GM18951 (cell line): ENCODE measurements at regions not wholly inside any gene's neighbourhood (a gene's known extent, or its start where the extent isn't known, plus 50 kb on each side); places are given as distances from the start of the nearest gene placed in this dataset.
"Not testable (repeated sequence)": the region's sequence is repeated elsewhere in the genome, so short reads cannot be mapped to it uniquely, and the experiment has no call there.

Experiments used
- POLR2A ChIP-seq: IDR thresholded peaks from 4 replicates; pipeline ENCODE4 v1.6.1; 2011; ENCODE audit warnings: mild to moderate bottlenecking; ENCODE audit not compliant: insufficient read length, insufficient read depth; ENCODE audit errors: extremely low read depth
- in situ Hi-C: fragments of 300-500 bp; cut with MboI; formaldehyde crosslinking; loops from one replicate; pipeline ENCODE4 v1.12.0; 2022; ENCODE audit warnings: low sequenced_read_pairs, mixed read lengths, inconsistent platforms; ENCODE audit not compliant: unreplicated experiment

GRCh38 chr12:69151254-69151764 is 88.1 kb upstream of the CPSF6 start:
- in situ Hi-C loops = loop anchor here (10.0 kb wide), 1 partner anchor 93 kb away; no protein-coding TSS in a partner anchor
- TF ChIP-seq POLR2A = no peak

DNA sequence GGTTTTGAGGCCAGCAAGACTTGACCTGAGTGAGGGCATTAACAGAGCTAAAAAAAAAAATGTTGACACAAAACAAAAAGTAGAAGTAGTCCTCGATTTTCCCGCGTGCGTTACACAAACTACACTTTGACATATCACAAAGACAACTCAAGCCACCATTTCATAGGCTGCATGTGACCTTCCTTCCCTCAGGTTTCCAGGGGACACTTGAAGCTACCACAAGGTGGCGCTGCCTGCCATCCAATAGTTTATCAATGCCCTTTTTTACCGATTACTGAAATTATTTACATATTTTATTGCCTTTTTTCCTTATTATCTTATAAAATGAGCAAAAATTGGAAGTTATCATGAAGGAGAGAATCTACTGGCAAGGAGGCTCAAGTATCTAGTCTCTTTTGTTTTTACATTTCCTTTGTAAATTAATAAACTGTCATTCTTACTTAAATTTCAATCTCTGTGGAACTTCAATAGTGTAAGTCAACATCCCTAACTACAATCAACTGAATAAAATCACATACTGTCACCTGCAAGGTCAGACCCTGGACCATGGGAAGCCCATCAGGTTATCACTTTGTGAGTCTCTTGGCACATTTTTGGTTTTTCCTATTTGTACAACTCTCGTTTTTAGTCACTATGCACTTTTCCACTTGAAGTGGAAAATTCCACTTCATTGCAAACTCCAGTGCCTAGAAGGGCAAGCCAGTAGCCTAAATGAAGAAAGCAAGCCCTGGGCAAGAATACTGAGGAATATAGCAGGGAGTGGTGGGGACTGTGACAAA is 84.6 kb upstream of the CPSF6 start:
- in situ Hi-C loops = loop anchor here (10.0 kb wide), 1 partner anchor 90 kb away; no protein-coding TSS in a partner anchor

DNA sequence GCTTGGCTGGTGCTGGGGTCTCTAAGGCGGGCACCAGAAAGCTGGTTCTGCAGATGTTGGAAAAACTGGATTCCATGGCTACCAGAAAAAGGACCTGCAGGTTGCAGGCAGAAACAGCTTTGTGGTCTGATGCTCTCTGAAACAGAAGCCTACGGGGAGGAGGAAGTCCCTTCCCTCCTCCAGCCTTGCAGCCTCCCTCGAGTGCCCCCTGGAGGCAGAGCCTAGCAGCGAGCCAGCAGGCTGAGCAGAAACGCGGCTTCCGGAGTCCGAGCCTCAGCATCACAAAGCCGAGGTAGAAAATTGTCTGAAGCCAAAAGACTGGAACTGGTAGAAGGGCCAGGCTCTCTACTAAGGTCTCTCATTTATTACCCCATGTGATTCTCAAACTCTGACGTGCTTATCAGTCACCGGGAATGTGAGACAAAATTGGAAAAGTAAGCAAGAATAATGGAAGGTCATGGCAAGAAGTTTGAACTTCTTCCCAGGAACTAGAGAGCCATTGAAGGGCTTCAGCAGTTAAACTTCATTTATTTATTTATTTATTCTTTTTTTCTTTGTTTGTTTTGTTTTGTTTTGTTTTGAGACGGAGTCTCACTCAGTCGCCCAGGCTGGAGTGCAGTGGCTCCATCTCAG is 82.2 kb upstream of the CPSF6 start:
- in situ Hi-C loops = loop anchor here (10.0 kb wide), 1 partner anchor 88 kb away; no protein-coding TSS in a partner anchor
- no peak for TF ChIP-seq POLR2A

More for the DNA sequence above, 84.6 kb upstream of the CPSF6 start:
- TF ChIP-seq POLR2A = no peak

GRCh38 chr12:69161829-69162228 is 77.5 kb upstream of the CPSF6 start:
- no peak for TF ChIP-seq POLR2A
- in situ Hi-C loops = no loop called here

GRCh38 chr12:69163681-69164362 is 75.5 kb upstream of the CPSF6 start:
- TF ChIP-seq POLR2A = no peak
- in situ Hi-C loops = no loop called here

DNA sequence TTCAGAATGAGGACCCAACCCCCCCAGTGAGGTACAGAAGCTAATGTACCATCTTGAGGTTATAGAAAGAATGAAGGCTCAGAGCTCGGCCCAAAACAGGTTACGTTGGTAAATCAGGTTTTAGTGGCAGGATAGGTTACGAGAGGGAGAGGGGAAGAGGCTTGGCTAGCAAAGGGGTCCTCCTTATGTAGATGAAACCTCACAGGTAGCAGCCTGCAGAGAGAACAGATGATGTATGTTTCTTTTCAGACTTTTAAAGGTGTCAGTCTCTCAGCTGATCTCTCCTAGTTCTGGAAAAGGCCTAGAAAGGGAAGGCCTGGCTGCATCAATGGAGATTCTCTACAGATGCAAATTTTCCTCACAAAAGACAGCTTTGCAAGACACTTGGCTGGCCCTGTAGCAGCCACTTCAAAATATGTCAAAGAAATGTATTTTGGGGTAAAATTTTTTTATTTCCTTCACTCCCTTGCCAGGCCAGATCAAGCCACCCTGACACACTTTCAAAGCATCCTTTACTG is 71.7 kb upstream of the CPSF6 start:
- in situ Hi-C loops = no loop called here
- TF ChIP-seq POLR2A = no peak

- TF ChIP-seq POLR2A = no peak
- in situ Hi-C loops = no loop called here
These were observed 71.0 kb upstream of the CPSF6 start for GRCh38 chr12:69168363-69168762.

DNA sequence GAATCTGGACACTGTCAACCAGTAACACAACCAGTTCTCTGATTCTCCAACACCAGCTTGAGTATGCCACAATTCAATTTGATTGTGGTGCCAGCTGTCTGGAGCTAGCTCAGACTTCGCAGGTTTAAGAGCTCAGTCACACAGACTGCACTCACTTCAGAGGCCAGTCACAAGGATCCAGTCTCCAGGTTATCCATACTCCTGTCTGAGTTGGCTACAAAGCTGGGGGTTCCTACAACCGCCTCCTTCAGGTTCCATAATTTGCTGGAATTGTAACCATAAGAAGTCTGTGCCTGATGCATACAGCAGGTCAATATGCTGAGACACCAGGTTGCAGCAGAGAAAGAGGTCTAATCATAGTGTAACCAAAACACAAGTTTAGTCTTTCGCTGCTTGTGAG is 70.5 kb upstream of the CPSF6 start:
- TF ChIP-seq POLR2A = no peak
- in situ Hi-C loops = no loop called here

GRCh38 chr12:69170293-69170692 is 69.1 kb upstream of the CPSF6 start:
- TF ChIP-seq POLR2A = no peak
- in situ Hi-C loops = no loop called here

- no peak for TF ChIP-seq POLR2A
- in situ Hi-C loops = no loop called here
These were observed 67.5 kb upstream of the CPSF6 start for GRCh38 chr12:69171881-69172280.

- no peak for TF ChIP-seq POLR2A
- in situ Hi-C loops = no loop called here
These were observed 66.9 kb upstream of the CPSF6 start for GRCh38 chr12:69172491-69172890.

DNA sequence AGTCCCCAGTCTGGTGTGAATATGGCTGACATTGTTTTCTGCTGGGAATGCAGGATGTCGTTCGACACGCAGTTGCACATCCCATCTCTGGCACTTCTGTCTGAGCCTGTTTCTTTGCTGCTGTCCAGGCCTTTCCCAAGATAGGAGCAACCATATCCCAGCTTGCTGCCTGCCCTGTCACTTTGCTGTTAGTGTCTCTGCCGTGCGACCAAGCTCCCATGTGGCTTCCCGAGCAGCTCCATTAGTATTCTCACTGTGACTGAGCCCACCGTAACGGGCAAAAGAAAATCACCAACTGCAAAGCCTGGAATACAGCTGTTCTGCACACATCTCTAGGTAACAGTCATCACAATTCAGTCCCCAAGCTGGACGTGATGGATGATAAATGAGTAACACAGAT is 66.0 kb upstream of the CPSF6 start:
- in situ Hi-C loops = no loop called here

GRCh38 chr12:69179786-69180185 is 59.6 kb upstream of the CPSF6 start:
- TF ChIP-seq POLR2A = no peak
- in situ Hi-C loops = no loop called here

More for the DNA sequence above, 66.0 kb upstream of the CPSF6 start:
- TF ChIP-seq POLR2A = no peak

DNA sequence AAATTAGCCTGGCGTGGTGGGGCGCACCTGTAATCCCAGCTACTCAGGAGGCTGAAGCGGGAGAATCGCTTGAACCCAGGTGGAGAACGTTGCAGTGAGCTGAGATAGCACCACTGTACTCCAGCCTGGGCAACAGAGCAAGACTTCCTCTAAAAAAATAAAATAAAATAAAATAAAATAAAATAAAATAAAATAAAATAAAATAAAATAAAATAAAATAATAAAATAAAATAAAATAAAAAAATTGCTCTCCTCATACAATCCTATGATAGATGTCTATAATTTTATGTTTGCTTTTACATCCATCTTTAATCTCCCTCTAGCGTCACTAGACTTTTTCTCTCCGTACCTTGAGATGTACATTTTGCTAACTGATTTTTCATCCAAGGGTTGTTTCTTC is 51.8 kb upstream of the CPSF6 start:
- in situ Hi-C loops = not testable (repeated sequence)
